LNCAP (cell line): ENCODE measurements at regions not wholly inside any gene's neighbourhood (a gene's known extent, or its start where the extent isn't known, plus 50 kb on each side); places are given as distances from the start of the nearest gene placed in this dataset.

ENCODE experiments used
- CTCF ChIP-seq: fragments of 450-650 bp; IDR thresholded peaks from 2 replicates; pipeline ENCODE4 v1.5.1; 2017; ENCODE audit warnings: mild to moderate bottlenecking

DNA sequence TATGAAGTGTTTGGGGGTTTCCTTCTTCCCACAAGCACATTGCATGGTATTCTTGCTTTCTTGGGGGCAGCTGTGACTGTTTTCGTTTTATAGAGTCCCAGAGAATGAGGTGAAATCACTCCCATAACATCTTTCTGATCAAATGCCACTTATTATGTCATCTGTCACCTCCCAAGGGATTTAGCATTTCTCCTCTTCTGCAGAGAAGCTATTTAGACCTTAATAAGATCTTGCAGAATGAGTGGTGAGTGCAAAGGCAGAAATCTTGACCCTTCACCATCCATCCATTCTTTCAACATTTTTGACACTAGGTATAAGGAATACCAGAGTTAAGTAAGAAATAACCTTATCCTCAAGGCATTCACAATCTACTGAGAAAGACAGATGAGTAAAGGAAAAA lies 318.6 kb upstream of the POU3F1 start:
- TF ChIP-seq CTCF = no peak

DNA sequence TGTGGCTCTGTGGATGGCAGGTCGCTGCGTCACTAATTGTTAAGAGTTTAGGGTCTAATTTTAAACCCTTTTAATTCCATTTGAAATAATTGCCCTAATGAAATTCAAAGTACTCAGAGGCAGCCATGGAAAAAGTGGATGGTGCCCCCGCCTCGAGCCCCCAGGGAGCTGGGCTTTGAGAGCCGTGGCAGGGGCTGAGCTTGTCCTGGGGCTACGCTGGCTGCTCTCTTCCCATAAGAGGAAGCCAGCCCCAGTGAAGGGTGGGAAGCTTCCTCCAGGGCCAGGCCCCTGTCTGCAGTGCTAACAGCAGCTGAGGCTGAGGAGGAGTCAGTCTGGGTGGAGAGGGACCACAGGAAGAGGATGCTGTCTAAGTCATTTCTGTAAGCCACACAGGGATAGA lies 315.0 kb upstream of the POU3F1 start:
- TF ChIP-seq CTCF = no peak

DNA sequence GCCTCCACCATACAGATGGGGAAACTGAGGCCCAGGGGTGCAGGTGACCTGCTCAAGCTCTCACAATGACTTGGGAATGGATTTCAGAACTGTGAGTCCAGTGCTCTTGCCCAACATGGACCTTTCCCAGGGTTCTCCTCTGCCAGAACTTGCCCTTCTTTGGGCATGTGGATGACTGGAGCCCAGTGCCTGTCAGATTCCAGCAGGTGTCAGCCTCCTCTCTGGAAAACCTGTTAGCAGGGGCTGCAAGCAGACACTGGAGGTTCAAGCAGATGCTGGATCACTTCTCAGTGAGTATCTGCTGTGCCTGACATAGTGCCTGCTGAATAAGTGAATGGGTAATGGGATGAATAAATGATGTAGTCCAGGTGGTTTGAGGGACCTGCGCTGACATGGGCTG lies 314.2 kb upstream of the POU3F1 start:
- no peak for TF ChIP-seq CTCF

DNA sequence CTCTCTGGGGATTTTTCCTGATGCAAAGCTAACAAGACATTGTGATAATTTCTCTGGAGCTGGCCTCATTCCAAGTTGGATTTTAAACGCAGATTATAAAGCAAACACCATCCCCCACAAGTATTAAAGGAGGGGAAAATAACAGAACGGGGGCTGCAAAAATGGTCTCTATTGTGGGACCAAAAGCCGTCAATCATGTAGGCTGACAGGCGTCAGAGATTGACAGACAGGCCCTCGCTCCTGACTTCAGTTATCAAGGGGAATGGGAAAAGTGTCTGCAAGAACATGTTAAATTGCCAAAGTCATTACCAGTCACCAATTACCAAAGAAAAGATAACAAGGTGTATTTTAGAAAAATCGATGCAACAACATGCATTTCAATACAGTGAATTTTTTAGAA lies 307.4 kb upstream of the POU3F1 start:
- TF ChIP-seq CTCF = no peak

- no peak for TF ChIP-seq CTCF
Measured at GRCh38 chr1:38352869-38353268, 306.3 kb upstream of the POU3F1 start.

DNA sequence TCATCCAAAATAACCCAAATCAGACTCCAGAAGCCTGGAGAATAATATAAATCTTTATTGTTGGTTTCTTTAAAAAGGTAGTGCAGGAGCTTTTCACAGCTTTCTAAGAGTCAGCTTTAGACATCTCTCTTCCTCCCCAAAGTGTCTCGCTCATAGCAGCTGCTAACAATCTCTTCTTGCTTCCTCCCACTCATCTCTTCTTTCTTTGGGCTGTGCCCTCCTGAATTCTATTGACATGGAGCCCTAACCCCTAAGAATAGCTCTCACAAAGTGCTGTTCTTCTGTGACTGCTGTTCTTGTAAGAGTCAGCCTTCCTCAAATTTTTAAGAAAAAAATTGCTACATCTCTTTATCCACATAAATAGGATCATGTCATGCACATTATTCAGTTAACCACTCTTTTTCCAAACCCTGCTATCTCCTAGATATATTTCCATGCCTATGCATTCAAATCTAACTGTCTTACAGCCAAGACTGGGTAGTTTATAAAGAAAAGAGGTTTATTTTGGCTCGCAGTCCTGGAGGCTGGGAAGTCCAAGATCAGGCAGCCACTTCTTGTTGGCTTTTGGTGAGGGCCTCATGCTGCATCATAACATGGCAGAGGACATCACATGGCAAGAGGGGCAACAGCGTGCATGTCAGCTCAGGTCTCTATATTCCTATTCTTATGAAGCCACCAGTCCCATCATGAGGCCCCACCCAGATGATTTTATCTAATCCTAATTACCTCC lies 301.0 kb upstream of the POU3F1 start:
- TF ChIP-seq CTCF = no peak

GRCh38 chr1:38344716-38345115 lies 298.1 kb upstream of the POU3F1 start:
- TF ChIP-seq CTCF = no peak

GRCh38 chr1:38341694-38342093 lies 295.1 kb upstream of the POU3F1 start:
- TF ChIP-seq CTCF = no peak
